ENCODE measurements at regions not wholly inside any gene's neighbourhood (a gene's known extent, or its start where the extent isn't known, plus 50 kb on each side); places are given as distances from the start of the nearest gene placed in this dataset.

DNA sequence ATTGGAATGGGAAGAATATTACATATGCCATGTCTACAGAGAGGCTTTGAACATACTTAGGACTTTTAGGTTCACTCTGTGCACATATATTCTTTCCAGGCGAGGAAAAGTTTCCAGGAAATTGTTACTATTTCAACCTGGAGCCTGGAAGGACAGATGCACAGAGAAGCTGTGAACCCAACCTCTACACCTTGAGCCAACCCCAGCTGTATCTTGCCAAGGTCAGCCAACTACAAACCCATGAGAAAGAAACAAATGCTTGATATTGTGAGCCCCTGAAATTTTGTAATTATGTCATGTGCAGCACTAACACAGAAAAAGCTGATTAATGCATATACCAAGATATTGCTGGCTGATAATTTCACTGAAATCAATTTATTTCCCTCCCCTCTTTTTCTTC is 404.9 kb downstream of the GLRX3 start:
- no peak overlapping the region for H3K23ac ChIP-seq (ENCODE audit: low read length in 2 of 2)
- H4K8ac ChIP-seq (ENCODE audit: low read length) = no peak overlapping the region
- H4K91ac ChIP-seq (ENCODE audit: low read length) = no peak overlapping the region
- H3K18ac ChIP-seq (ENCODE audit: low read depth in 1 of 2, low read length in 2 of 2) = no peak overlapping the region
- 79% methylated on average over 1 of the region's 1 CpG for WGBS
- no peak overlapping the region for H3K9ac ChIP-seq (ENCODE audit: low read length)
- no peak overlapping the region for H2AK5ac ChIP-seq (ENCODE audit: low read length, severe bottlenecking)
- H2BK12ac ChIP-seq (ENCODE audit: low read length in 2 of 2) = no peak overlapping the region
- H2BK5ac ChIP-seq (ENCODE audit: low read depth, low read length, poor library complexity, severe bottlenecking) = no peak overlapping the region
- no peak overlapping the region for H3K4ac ChIP-seq (ENCODE audit: low read depth in 1 of 2, low read length in 2 of 2)
- H2BK120ac ChIP-seq (ENCODE audit: low read depth, low read length) = no peak overlapping the region
- no peak overlapping the region for H2BK15ac ChIP-seq (ENCODE audit: low read depth, poor library complexity, severe bottlenecking)
- H3K14ac ChIP-seq (ENCODE audit: low read length in 2 of 2) = no peak overlapping the region
- no peak overlapping the region for H3K4me3 ChIP-seq (ENCODE audit: insufficient read depth in 1 of 2, low read depth in 1 of 2, low read length in 2 of 2)
- no peak for DNase-seq
- H3K36me3 ChIP-seq (ENCODE audit: control insufficient read depth in 1 of 2, insufficient read depth in 2 of 2, low read depth in 1 of 2, low read length in 2 of 2) = no peaks in the 10 kb centered on the region
- no peak overlapping the region for H3K4me2 ChIP-seq (ENCODE audit: low read length, poor library complexity, severe bottlenecking)
- no peaks in the 10 kb centered on the region for H3K9me3 ChIP-seq (ENCODE audit: control insufficient read depth, low read length)
- no peak overlapping the region for H2AFZ ChIP-seq (ENCODE audit: low read depth, low read length)
- no peaks in the 10 kb centered on the region for H3K4me1 ChIP-seq (ENCODE audit: control insufficient read depth, insufficient read depth, low read depth, low read length)
- H3K27ac ChIP-seq (ENCODE audit: low read length, poor library complexity, severe bottlenecking) = no peak overlapping the region
- no peaks in the 10 kb centered on the region for H3K27me3 ChIP-seq (ENCODE audit: control insufficient read depth in 1 of 2, insufficient read depth in 1 of 2, low read length in 2 of 2)
- no peaks in the 10 kb centered on the region for H3K79me1 ChIP-seq (replicated peaks; ENCODE audit: low read length, poor library complexity, severe bottlenecking)

DNA sequence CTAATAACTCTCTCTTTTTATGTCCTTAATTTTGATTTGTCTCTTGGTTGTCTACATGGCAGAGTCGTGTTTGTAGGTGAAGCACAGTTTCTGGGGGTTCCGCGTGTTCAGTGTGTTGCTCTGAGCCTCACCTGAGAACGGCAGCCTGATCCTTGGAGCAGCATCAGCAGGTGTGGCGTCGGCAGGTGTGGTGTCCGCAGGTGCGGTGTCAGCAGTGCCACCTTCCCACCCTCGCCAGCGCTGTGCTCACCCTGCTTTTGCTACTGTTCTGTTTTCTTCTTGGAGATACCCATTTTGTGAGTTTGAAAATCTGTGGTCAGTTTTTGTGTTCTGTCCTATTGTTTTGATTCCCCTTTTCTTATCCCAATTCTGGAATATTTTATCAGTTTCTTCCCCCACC is 406.6 kb downstream of the GLRX3 start:
- Histone ChIP-seq H3K14ac (ENCODE audit: low read length in 2 of 2) (no peak overlapping the region), H3K4me1 (ENCODE audit: control insufficient read depth, insufficient read depth, low read depth, low read length) (no peaks in the 10 kb centered on the region), H4K8ac (ENCODE audit: low read length) (no peak overlapping the region), H3K36me3 (ENCODE audit: control insufficient read depth in 1 of 2, insufficient read depth in 2 of 2, low read depth in 1 of 2, low read length in 2 of 2) (no peaks in the 10 kb centered on the region), H3K4ac (ENCODE audit: low read depth in 1 of 2, low read length in 2 of 2) (no peak overlapping the region), H3K27ac (ENCODE audit: low read length, poor library complexity, severe bottlenecking) (no peak overlapping the region), H3K4me3 (ENCODE audit: insufficient read depth in 1 of 2, low read depth in 1 of 2, low read length in 2 of 2) (no peak overlapping the region), H3K23ac (ENCODE audit: low read length in 2 of 2) (no peak overlapping the region), H2BK120ac (ENCODE audit: low read depth, low read length) (no peak overlapping the region), H2AFZ (ENCODE audit: low read depth, low read length) (no peak overlapping the region), H3K79me1 (replicated peaks; ENCODE audit: low read length, poor library complexity, severe bottlenecking) (no peaks in the 10 kb centered on the region), H2AK5ac (ENCODE audit: low read length, severe bottlenecking) (no peak overlapping the region), H3K9ac (ENCODE audit: low read length) (no peak overlapping the region), H4K91ac (ENCODE audit: low read length) (no peak overlapping the region), H3K9me3 (ENCODE audit: control insufficient read depth, low read length) (no peaks in the 10 kb centered on the region), H3K27me3 (ENCODE audit: control insufficient read depth in 1 of 2, insufficient read depth in 1 of 2, low read length in 2 of 2) (no peaks in the 10 kb centered on the region), H2BK15ac (ENCODE audit: low read depth, poor library complexity, severe bottlenecking) (no peak overlapping the region), H3K4me2 (ENCODE audit: low read length, poor library complexity, severe bottlenecking) (no peak overlapping the region), H2BK12ac (ENCODE audit: low read length in 2 of 2) (no peak overlapping the region), H2BK5ac (ENCODE audit: low read depth, low read length, poor library complexity, severe bottlenecking) (no peak overlapping the region), H3K18ac (ENCODE audit: low read depth in 1 of 2, low read length in 2 of 2) (no peak overlapping the region)
- no peak for DNase-seq
- 75% methylated on average over 10 of the region's 10 CpGs for WGBS

DNA sequence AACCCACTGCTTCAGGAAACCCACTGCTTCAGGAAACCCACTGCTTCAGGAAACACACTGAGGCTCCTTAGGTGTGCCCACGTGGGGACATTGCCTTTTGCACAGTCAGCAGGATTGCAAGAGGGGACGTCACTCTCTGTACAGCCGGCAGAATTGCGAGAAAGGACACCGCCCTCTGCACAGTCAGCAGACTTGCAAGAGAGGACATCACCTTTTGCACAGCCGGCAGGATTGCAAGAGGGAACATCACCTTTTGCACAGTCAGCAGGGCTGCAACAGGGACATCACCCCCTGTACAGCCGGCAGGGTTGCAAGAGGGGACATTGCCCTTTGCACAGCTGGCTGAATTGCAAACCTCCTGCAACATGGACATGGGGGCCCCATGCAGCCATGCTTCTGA is 407.6 kb downstream of the GLRX3 start:
- no peak overlapping the region for H3K9ac ChIP-seq (ENCODE audit: low read length)
- no peaks in the 10 kb centered on the region for H3K36me3 ChIP-seq (ENCODE audit: control insufficient read depth in 1 of 2, insufficient read depth in 2 of 2, low read depth in 1 of 2, low read length in 2 of 2)
- 76% methylated on average over 7 of the region's 7 CpGs for WGBS
- no peak overlapping the region for H2BK120ac ChIP-seq (ENCODE audit: low read depth, low read length)
- no peaks in the 10 kb centered on the region for H3K79me1 ChIP-seq (replicated peaks; ENCODE audit: low read length, poor library complexity, severe bottlenecking)
- H3K4me1 ChIP-seq (ENCODE audit: control insufficient read depth, insufficient read depth, low read depth, low read length) = no peaks in the 10 kb centered on the region
- H4K91ac ChIP-seq (ENCODE audit: low read length) = no peak overlapping the region
- H4K8ac ChIP-seq (ENCODE audit: low read length) = no peak overlapping the region
- no peak overlapping the region for H2BK15ac ChIP-seq (ENCODE audit: low read depth, poor library complexity, severe bottlenecking)
- H3K27me3 ChIP-seq (ENCODE audit: control insufficient read depth in 1 of 2, insufficient read depth in 1 of 2, low read length in 2 of 2) = no peaks in the 10 kb centered on the region
- H3K23ac ChIP-seq (ENCODE audit: low read length in 2 of 2) = no peak overlapping the region
- no peak overlapping the region for H3K27ac ChIP-seq (ENCODE audit: low read length, poor library complexity, severe bottlenecking)
- no peaks in the 10 kb centered on the region for H3K9me3 ChIP-seq (ENCODE audit: control insufficient read depth, low read length)
- no peak overlapping the region for H2AK5ac ChIP-seq (ENCODE audit: low read length, severe bottlenecking)
- no peak overlapping the region for H3K4ac ChIP-seq (ENCODE audit: low read depth in 1 of 2, low read length in 2 of 2)
- no peak for DNase-seq
- H2AFZ ChIP-seq (ENCODE audit: low read depth, low read length) = no peak overlapping the region
- no peak overlapping the region for H3K4me3 ChIP-seq (ENCODE audit: insufficient read depth in 1 of 2, low read depth in 1 of 2, low read length in 2 of 2)
- H2BK5ac ChIP-seq (ENCODE audit: low read depth, low read length, poor library complexity, severe bottlenecking) = no peak overlapping the region
- no peak overlapping the region for H3K18ac ChIP-seq (ENCODE audit: low read depth in 1 of 2, low read length in 2 of 2)
- no peak overlapping the region for H3K4me2 ChIP-seq (ENCODE audit: low read length, poor library complexity, severe bottlenecking)
- no peak overlapping the region for H2BK12ac ChIP-seq (ENCODE audit: low read length in 2 of 2)
- H3K14ac ChIP-seq (ENCODE audit: low read length in 2 of 2) = no peak overlapping the region

DNA sequence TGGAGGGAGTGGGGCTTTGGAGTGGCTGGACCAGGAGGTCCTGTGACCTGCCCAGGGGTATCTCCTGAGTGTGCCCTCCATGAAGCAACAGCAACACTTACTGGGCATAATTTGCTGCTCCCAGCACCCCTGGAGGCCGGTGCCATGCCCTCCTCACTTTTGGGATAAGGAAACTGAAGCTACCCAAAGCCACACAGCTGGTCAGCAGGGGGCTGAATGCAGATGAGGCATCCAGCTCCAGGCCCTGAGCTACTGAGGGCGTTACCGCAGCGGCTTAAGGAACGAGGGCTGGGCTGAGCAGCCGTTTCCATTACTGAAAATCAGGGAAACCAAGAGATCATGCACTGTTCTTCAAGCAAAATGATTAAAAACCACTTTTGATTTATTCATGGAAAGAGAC is 408.9 kb downstream of the GLRX3 start:
- H2AFZ ChIP-seq (ENCODE audit: low read depth, low read length) = no peak overlapping the region
- H4K91ac ChIP-seq (ENCODE audit: low read length) = no peak overlapping the region
- no peak overlapping the region for H2AK5ac ChIP-seq (ENCODE audit: low read length, severe bottlenecking)
- H2BK5ac ChIP-seq (ENCODE audit: low read depth, low read length, poor library complexity, severe bottlenecking) = no peak overlapping the region
- H3K9me3 ChIP-seq (ENCODE audit: control insufficient read depth, low read length) = no peaks in the 10 kb centered on the region
- no peak overlapping the region for H3K23ac ChIP-seq (ENCODE audit: low read length in 2 of 2)
- 24% methylated on average over 1 of the region's 6 CpGs for WGBS
- H3K9ac ChIP-seq (ENCODE audit: low read length) = no peak overlapping the region
- H3K27me3 ChIP-seq (ENCODE audit: control insufficient read depth in 1 of 2, insufficient read depth in 1 of 2, low read length in 2 of 2) = no peaks in the 10 kb centered on the region
- no peaks in the 10 kb centered on the region for H3K36me3 ChIP-seq (ENCODE audit: control insufficient read depth in 1 of 2, insufficient read depth in 2 of 2, low read depth in 1 of 2, low read length in 2 of 2)
- no peak overlapping the region for H3K4me2 ChIP-seq (ENCODE audit: low read length, poor library complexity, severe bottlenecking)
- DNase-seq = no peak
- H3K4ac ChIP-seq (ENCODE audit: low read depth in 1 of 2, low read length in 2 of 2) = no peak overlapping the region
- H2BK120ac ChIP-seq (ENCODE audit: low read depth, low read length) = no peak overlapping the region
- no peak overlapping the region for H2BK12ac ChIP-seq (ENCODE audit: low read length in 2 of 2)
- H2BK15ac ChIP-seq (ENCODE audit: low read depth, poor library complexity, severe bottlenecking) = no peak overlapping the region
- no peak overlapping the region for H4K8ac ChIP-seq (ENCODE audit: low read length)
- no peaks in the 10 kb centered on the region for H3K4me1 ChIP-seq (ENCODE audit: control insufficient read depth, insufficient read depth, low read depth, low read length)
- no peak overlapping the region for H3K27ac ChIP-seq (ENCODE audit: low read length, poor library complexity, severe bottlenecking)
- H3K14ac ChIP-seq (ENCODE audit: low read length in 2 of 2) = no peak overlapping the region
- H3K4me3 ChIP-seq (ENCODE audit: insufficient read depth in 1 of 2, low read depth in 1 of 2, low read length in 2 of 2) = peak overlapping the region in 1 of 2 experiments; percentile 8
- no peaks in the 10 kb centered on the region for H3K79me1 ChIP-seq (replicated peaks; ENCODE audit: low read length, poor library complexity, severe bottlenecking)
- no peak overlapping the region for H3K18ac ChIP-seq (ENCODE audit: low read depth in 1 of 2, low read length in 2 of 2)
